H1 (cell line): ENCODE measurements at regions not wholly inside any gene's neighbourhood (a gene's known extent, or its start where the extent isn't known, plus 50 kb on each side); places are given as distances from the start of the nearest gene placed in this dataset.

ENCODE experiments used
- CTCF ChIA-PET: fragments of 300-600 bp; sonication (Branson Sonifier 250); formaldehyde crosslinking; loops from one replicate; lab custom pipeline; 2021; ENCODE audit not compliant: partially characterized antibody; lab: Charles Lee
- POLR2A ChIA-PET: fragments of 300-600 bp; sonication (Branson Sonifier 250); formaldehyde crosslinking; loops from one replicate; lab custom pipeline; 2021; ENCODE audit warnings: inconsistent platforms; ENCODE audit not compliant: partially characterized antibody; lab: Charles Lee
- DNase-seq, 2 experiments: peaks; one replicate each; pipeline versions ENCODE4 v3.0.0 to v3.0.0-alpha.2; 2010 to 2022; ENCODE audit warnings: low spot score in 2 of 2, low read depth in 1 of 2, mixed read lengths in 1 of 2
- FAIRE-seq: peaks from 2 replicates; lab custom pipeline; 2011; peaks lifted over from hg19 to GRCh38; lab: Jason Lieb, UNC
- H2AFZ ChIP-seq: 2 replicates; pipeline ENCODE4 v1.8.1; 2012; ENCODE audit warnings: low read length, inconsistent platforms
- H2AK5ac ChIP-seq: 2 replicates; pipeline ENCODE4 v1.6.1; 2013; ENCODE audit warnings: low read depth, low read length
- H2BK120ac ChIP-seq: replicated peaks from 2 replicates; pipeline ENCODE3; 2013; ENCODE audit warnings: low read depth, low read length, inconsistent platforms
- H2BK12ac ChIP-seq: 2 replicates; pipeline ENCODE4 v1.6.1; 2013; ENCODE audit warnings: low read depth, low read length
- H2BK15ac ChIP-seq: 2 replicates; pipeline ENCODE4 v1.6.1; 2013; ENCODE audit warnings: low read length
- H2BK20ac ChIP-seq: 2 replicates; pipeline ENCODE4 v1.6.1; 2013; ENCODE audit warnings: low read length
- H2BK5ac ChIP-seq: 2 replicates; pipeline ENCODE4 v1.6.1; 2013; ENCODE audit warnings: low read depth, low read length
- H3K14ac ChIP-seq: 2 replicates; pipeline ENCODE4 v1.6.1; 2013; ENCODE audit warnings: inconsistent platforms; ENCODE audit not compliant: insufficient read length
- H3K18ac ChIP-seq: 2 replicates; pipeline ENCODE4 v1.6.1; 2013; ENCODE audit warnings: low read length; ENCODE audit errors: extremely low read depth
- H3K23ac ChIP-seq: 2 replicates; pipeline ENCODE4 v1.6.1; 2013; ENCODE audit warnings: inconsistent platforms; ENCODE audit not compliant: insufficient read length
- H3K23me2 ChIP-seq: 2 replicates; pipeline ENCODE4 v1.6.1; 2013; ENCODE audit warnings: low read depth, low read length
- H3K27ac ChIP-seq: 2 replicates; pipeline ENCODE4 v1.6.1; 2011; ENCODE audit warnings: low read depth, low read length, inconsistent platforms
- H3K27me3 ChIP-seq, 4 experiments: replicated peaks in 1 of 4; 1 replicate in 1 of 4; 2 replicates in 3 of 4; pipeline versions ENCODE4 v1.6.1 to v1.8.1; 2011 to 2013; ENCODE audit warnings: low read length in 3 of 4, mild to moderate bottlenecking in 3 of 4, inconsistent platforms in 2 of 4, mixed read lengths in 2 of 4, moderate library complexity in 1 of 4; ENCODE audit not compliant: control insufficient read depth in 3 of 4, insufficient read depth in 3 of 4; ENCODE audit errors: extremely low read depth in 1 of 4
- H3K36me3 ChIP-seq, 4 experiments: 2 replicates each; pipeline versions ENCODE4 v1.6.1 to v1.8.1; 2011 to 2013; ENCODE audit warnings: mild to moderate bottlenecking in 4 of 4, low read length in 3 of 4, moderate library complexity in 2 of 4, control low read depth in 1 of 4, inconsistent platforms in 1 of 4; ENCODE audit not compliant: insufficient read depth in 4 of 4, control insufficient read depth in 2 of 4
- H3K4ac ChIP-seq: replicated peaks from 2 replicates; pipeline ENCODE3; 2013; ENCODE audit warnings: low read length, low read depth, mixed read lengths, inconsistent platforms; ENCODE audit not compliant: insufficient read length
- H3K4me1 ChIP-seq, 4 experiments: replicated peaks in 1 of 4; 1 replicate in 1 of 4; 2 replicates in 3 of 4; pipeline versions ENCODE4 v1.6.1 to v1.8.1; 2011 to 2013; ENCODE audit warnings: low read length in 3 of 4, inconsistent platforms in 2 of 4, mixed read lengths in 1 of 4; ENCODE audit not compliant: insufficient read depth in 4 of 4, control insufficient read depth in 3 of 4
- H3K4me2 ChIP-seq, 2 experiments: 2 replicates each; pipeline versions ENCODE4 v1.6.1 to v1.8.1; 2011 to 2013; ENCODE audit warnings: low read depth in 2 of 2, low read length in 2 of 2, control low read depth in 1 of 2, inconsistent platforms in 1 of 2, mild to moderate bottlenecking in 1 of 2; ENCODE audit not compliant: insufficient read depth in 1 of 2
- H3K4me3 ChIP-seq, 4 experiments: fragments of 200-600, 300-600 bp in 1 of 4; sonication (generic), shearing (Covaris generic), sonication (Bioruptor Twin) in 1 of 4; 2 replicates each; pipeline versions ENCODE4 v1.5.1 to v1.8.1; 2011 to 2016; ENCODE audit warnings: low read length in 4 of 4, low read depth in 3 of 4, control low read depth in 2 of 4, inconsistent platforms in 2 of 4, mild to moderate bottlenecking in 2 of 4, mixed read lengths in 1 of 4, moderate library complexity in 1 of 4; ENCODE audit not compliant: insufficient read depth in 2 of 4; ENCODE audit errors: extremely low read depth in 1 of 4
- H3K56ac ChIP-seq: replicated peaks from 2 replicates; pipeline ENCODE3; 2013; ENCODE audit warnings: low read depth, mild to moderate bottlenecking, mixed read lengths, low read length, inconsistent platforms; ENCODE audit not compliant: insufficient read length
- H3K79me1 ChIP-seq: 2 replicates; pipeline ENCODE4 v1.6.1; 2013; ENCODE audit warnings: low read depth, low read length, control low read depth
- H3K79me2 ChIP-seq, 2 experiments: 2 replicates each; pipeline versions ENCODE4 v1.6.1 to v1.8.1; 2012 to 2013; ENCODE audit warnings: low read length in 2 of 2, mild to moderate bottlenecking in 2 of 2, inconsistent platforms in 1 of 2; ENCODE audit not compliant: insufficient read depth in 2 of 2, control insufficient read depth in 1 of 2
- H3K9ac ChIP-seq, 4 experiments: replicated peaks in 1 of 4; 1 replicate in 1 of 4; 2 replicates in 3 of 4; pipeline versions ENCODE4 v1.6.1 to v1.8.1; 2011 to 2013; ENCODE audit warnings: low read depth in 3 of 4, low read length in 3 of 4, control low read depth in 2 of 4, mild to moderate bottlenecking in 2 of 4, moderate library complexity in 2 of 4, inconsistent platforms in 1 of 4; ENCODE audit errors: extremely low read depth in 1 of 4
- H3K9me3 ChIP-seq, 2 experiments: 2 replicates each; pipeline versions ENCODE4 v1.6.1 to v1.8.1; 2012 to 2013; ENCODE audit warnings: mild to moderate bottlenecking in 2 of 2, moderate library complexity in 2 of 2, control low read depth in 1 of 2, inconsistent platforms in 1 of 2, low read depth in 1 of 2, low read length in 1 of 2, mixed read lengths in 1 of 2; ENCODE audit not compliant: insufficient read depth in 2 of 2
- H4K20me1 ChIP-seq, 2 experiments: replicated peaks in 1 of 2; 2 replicates each; pipeline versions ENCODE3 to v1.8.1; 2011 to 2013; ENCODE audit warnings: inconsistent platforms in 2 of 2, low read length in 2 of 2, mild to moderate bottlenecking in 1 of 2; ENCODE audit not compliant: insufficient read depth in 2 of 2, control insufficient read depth in 1 of 2
- H4K5ac ChIP-seq: 2 replicates; pipeline ENCODE4 v1.6.1; 2013; ENCODE audit warnings: low read length, low read depth, mixed read lengths, inconsistent platforms; ENCODE audit not compliant: insufficient read length
- H4K8ac ChIP-seq: 2 replicates; pipeline ENCODE4 v1.8.0; 2013; ENCODE audit warnings: mild to moderate bottlenecking, moderate library complexity, low read length, inconsistent platforms; ENCODE audit not compliant: insufficient read depth; ENCODE audit errors: extremely low read depth
- H4K91ac ChIP-seq: replicated peaks from 2 replicates; pipeline ENCODE3; 2013; ENCODE audit warnings: low read length, mixed read lengths, inconsistent platforms; ENCODE audit not compliant: insufficient read length
- CEBPB ChIP-seq: IDR thresholded peaks from 2 replicates; pipeline ENCODE4 v1.6.1; 2012; ENCODE audit warnings: low read depth, low read length
- CTBP2 ChIP-seq: IDR thresholded peaks from 2 replicates; pipeline ENCODE4 v1.7.0; 2011; ENCODE audit warnings: borderline replicate concordance, mild to moderate bottlenecking, moderate library complexity, mixed read lengths, low read length; ENCODE audit not compliant: insufficient read depth, insufficient read length
- FOSL1 ChIP-seq: IDR thresholded peaks from 2 replicates; pipeline ENCODE4 v1.6.1; 2011; ENCODE audit warnings: mild to moderate bottlenecking, low read depth, low read length, moderate library complexity; ENCODE audit not compliant: insufficient read depth
- HDAC6 ChIP-seq: IDR thresholded peaks from one replicate; pipeline ENCODE4 v1.7.1; 2012; ENCODE audit warnings: low read depth, mild to moderate bottlenecking, inconsistent platforms, low read length, moderate library complexity
- MAFK ChIP-seq: IDR thresholded peaks from 2 replicates; pipeline ENCODE4 v1.6.1; 2012; ENCODE audit warnings: low read depth, mild to moderate bottlenecking, improper control_type of control experiment, low read length
- POLR2AphosphoS5 ChIP-seq: IDR thresholded peaks from 2 replicates; pipeline ENCODE4 v1.6.1; 2011; ENCODE audit warnings: low read depth, low read length
- TAF7 ChIP-seq: optimal IDR thresholded peaks from 2 replicates; pipeline ENCODE3; 2011; ENCODE audit warnings: low read depth, mild to moderate bottlenecking, inconsistent platforms, low read length, moderate library complexity, borderline replicate concordance
- WGBS, 2 experiments: shearing (Covaris generic) in 1 of 2; methylation state at CpG; one replicate each; pipeline versions ENCODE4 v1.1.6 to v1.1.7; 2013 to 2015; ENCODE audit warnings: low lambda C conversion rate in 2 of 2, mixed read lengths in 2 of 2, inconsistent platforms in 1 of 2, low coverage in 1 of 2, missing lambda C conversion rate in 1 of 2; ENCODE audit not compliant: insufficient replicate concordance in 2 of 2, insufficient coverage in 1 of 2, insufficient read length in 1 of 2; ENCODE audit errors: extremely low coverage in 1 of 2, missing lambda C conversion rate in 1 of 2; 5-methylcytosine and 5-hydroxymethylcytosine counted together

DNA sequence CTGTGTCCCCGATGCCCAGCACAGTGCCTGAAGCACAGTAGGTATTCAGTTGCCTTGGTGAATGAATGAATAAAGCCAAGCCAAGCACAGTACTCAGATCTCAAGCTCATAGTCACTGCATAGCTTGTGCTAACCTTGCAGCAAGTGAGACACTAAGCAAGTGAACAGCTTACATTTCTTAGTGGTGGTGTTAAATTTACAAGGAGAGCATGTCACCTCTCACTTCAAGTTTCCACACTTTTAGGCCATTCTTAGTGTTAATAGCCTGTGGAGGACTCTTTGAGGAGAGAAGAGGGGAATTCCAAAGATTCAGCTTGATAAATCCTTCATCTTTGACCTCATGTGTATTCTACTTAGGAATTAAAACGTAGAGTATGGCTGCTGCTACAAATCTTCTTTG lies 104.7 kb downstream of the C9orf152 start:
- H3K56ac ChIP-seq: no peak overlapping the region
- no peak overlapping the region for H4K8ac ChIP-seq

More for the DNA sequence above, 104.7 kb downstream of the C9orf152 start:
- Histone ChIP-seq H3K36me3 (peaks cover 0 to 3% (median 0%) of the 10 kb centered on the region in 4 experiments; a peak in 1 of 8 replicates), H2BK120ac (no peak overlapping the region), H3K4ac (no peak overlapping the region), H3K9me3 (no peaks in the 10 kb centered on the region), H4K91ac (no peak overlapping the region), H4K20me1 (peaks cover 1 to 2% of the 10 kb centered on the region in 2 experiments), H2AK5ac (no peak overlapping the region), H3K4me3 (no peak overlapping the region), H2AFZ (no peak overlapping the region), H2BK12ac (no peak overlapping the region), H3K18ac (no peak overlapping the region), H3K23me2 (no peaks in the 10 kb centered on the region; the same call in 1 of the 2 replicates), H2BK5ac (no peak overlapping the region), H3K79me1 (peaks cover 2% of the 10 kb centered on the region; the same call in 1 of the 2 replicates), H3K27me3 (no peaks in the 10 kb centered on the region), H2BK20ac (no peak overlapping the region), H3K4me1 (peaks cover 2 to 37% (median 9%) of the 10 kb centered on the region in 4 experiments; a peak in 6 of 7 replicates), H4K5ac (no peak overlapping the region), H3K23ac (no peak overlapping the region), H3K79me2 (peaks cover 0 to 40% of the 10 kb centered on the region in 2 experiments; a peak in 2 of 4 replicates), H3K27ac (no peak overlapping the region), H3K9ac (no peak overlapping the region), H3K14ac (no peak overlapping the region), H2BK15ac (no peak overlapping the region), H3K4me2 (no peak overlapping the region)
- CTCF ChIA-PET: interaction anchor here (0.8 to 1.5 kb wide), 3 partner anchors 45 to 282 kb away, joined by 3 read pairs; no protein-coding TSS in a partner anchor
- TF ChIP-seq CEBPB (no peak), HDAC6 (no peak), POLR2AphosphoS5 (no peak), CTBP2 (no peak), MAFK (no peak), FOSL1 (no peak), TAF7 (no peak)
- DNase-seq (no peak), FAIRE-seq (no peak)
- POLR2A ChIA-PET: no interaction called here
- WGBS, 2 experiments: 82% methylated on average over 2 of the region's 2 CpGs; no CpG with 5 or more reads in 1 of the 2 experiments
